ENCODE measurements at regions not wholly inside any gene's neighbourhood (a gene's known extent, or its start where the extent isn't known, plus 50 kb on each side); places are given as distances from the start of the nearest gene placed in this dataset.

GRCh38 chr13:30845297-30846214, 60.5 kb upstream of the MEDAG start:
- H3K27ac ChIP-seq (replicated peaks; ENCODE audit: low read length), result no peak overlapping the region

GRCh38 chr13:30846311-30846710, 59.8 kb upstream of the MEDAG start:
- Histone ChIP-seq H3K36me3 (replicated peaks in 1 of 2; ENCODE audit: control insufficient read depth in 2 of 2, insufficient read depth in 2 of 2, low read length in 2 of 2) (peaks cover 0 to 2% of the 10 kb centered on the region in 2 donors), H3K4me2 (ENCODE audit: insufficient read depth, low read length, poor library complexity, severe bottlenecking) (no peak overlapping the region), H4K8ac (ENCODE audit: low read depth, low read length) (no peak overlapping the region), H2AFZ (ENCODE audit: low read length) (no peak overlapping the region), H2BK120ac (ENCODE audit: low read depth, low read length) (no peak overlapping the region), H3K9me3 (replicated peaks in 1 of 2; ENCODE audit: control insufficient read depth in 2 of 2, insufficient read depth in 1 of 2, low read depth in 1 of 2, low read length in 2 of 2) (peaks cover 0 to 25% of the 10 kb centered on the region in 2 donors), H3K4me1 (ENCODE audit: control insufficient read depth in 2 of 2, insufficient read depth in 1 of 2, low read depth in 1 of 2, low read length in 2 of 2) (peaks cover 2 to 5% of the 10 kb centered on the region in 2 donors), H3K18ac (ENCODE audit: low read length) (no peak overlapping the region), H3K27me3 (ENCODE audit: control insufficient read depth in 3 of 3, insufficient read depth in 3 of 3, low read depth in 1 of 3, low read length in 3 of 3) (peaks cover 0 to 5% (median 2%) of the 10 kb centered on the region in 3 experiments), H3K23ac (ENCODE audit: low read depth, low read length, poor library complexity) (no peak overlapping the region), H3K4ac (ENCODE audit: low read length) (no peak overlapping the region), H3K14ac (ENCODE audit: low read length) (no peak overlapping the region), H3K9ac (ENCODE audit: low read depth, low read length, poor library complexity) (no peak overlapping the region), H2AK5ac (ENCODE audit: low read depth, low read length) (no peak overlapping the region), H3K4me3 (ENCODE audit: low read length in 2 of 2) (no peak overlapping the region), H3K27ac (replicated peaks; ENCODE audit: low read length) (no peak overlapping the region), H4K91ac (ENCODE audit: low read depth, low read length, poor library complexity) (no peak overlapping the region), H3K79me1 (ENCODE audit: low read depth, low read length) (peaks cover 13% of the 10 kb centered on the region), H2BK5ac (ENCODE audit: low read length) (no peak overlapping the region), H2BK15ac (ENCODE audit: low read length) (no peak overlapping the region), H2BK12ac (ENCODE audit: low read length) (no peak overlapping the region)
- no CpG with 5 or more reads among the region's 2 CpGs for WGBS, 2 donors (ENCODE audit: extremely low coverage in 2 of 2, insufficient read length in 2 of 2, insufficient replicate concordance in 1 of 2)
- no peak for DNase-seq (ENCODE audit: low spot score)

More at GRCh38 chr13:30845297-30846214, 60.5 kb upstream of the MEDAG start:
- H3K79me1 ChIP-seq (ENCODE audit: low read depth, low read length), result peaks cover 15% of the 10 kb centered on the region
- H4K8ac ChIP-seq (ENCODE audit: low read depth, low read length), result no peak overlapping the region
- no peak overlapping the region for H3K23ac ChIP-seq (ENCODE audit: low read depth, low read length, poor library complexity)
- no peak overlapping the region for H2BK12ac ChIP-seq (ENCODE audit: low read length)
- H2BK15ac ChIP-seq (ENCODE audit: low read length), result no peak overlapping the region
- H3K4me1 ChIP-seq (ENCODE audit: control insufficient read depth in 2 of 2, insufficient read depth in 1 of 2, low read depth in 1 of 2, low read length in 2 of 2), result peaks cover 2 to 5% of the 10 kb centered on the region in 2 donors
- no peak overlapping the region for H2BK5ac ChIP-seq (ENCODE audit: low read length)
- peaks cover 0 to 2% of the 10 kb centered on the region in 2 donors for H3K36me3 ChIP-seq (replicated peaks in 1 of 2; ENCODE audit: control insufficient read depth in 2 of 2, insufficient read depth in 2 of 2, low read length in 2 of 2)
- no peak overlapping the region for H3K4me2 ChIP-seq (ENCODE audit: insufficient read depth, low read length, poor library complexity, severe bottlenecking)
- no peak overlapping the region for H4K91ac ChIP-seq (ENCODE audit: low read depth, low read length, poor library complexity)
- no peak overlapping the region for H2AFZ ChIP-seq (ENCODE audit: low read length)
- no peak overlapping the region for H3K14ac ChIP-seq (ENCODE audit: low read length)
- H2AK5ac ChIP-seq (ENCODE audit: low read depth, low read length), result no peak overlapping the region
- peaks cover 0 to 5% (median 2%) of the 10 kb centered on the region in 3 experiments for H3K27me3 ChIP-seq (ENCODE audit: control insufficient read depth in 3 of 3, insufficient read depth in 3 of 3, low read depth in 1 of 3, low read length in 3 of 3)
- H3K4me3 ChIP-seq (ENCODE audit: low read length in 2 of 2), result no peak overlapping the region
- H2BK120ac ChIP-seq (ENCODE audit: low read depth, low read length), result no peak overlapping the region
- no CpG with 5 or more reads among the region's 11 CpGs for WGBS, 2 donors (ENCODE audit: extremely low coverage in 2 of 2, insufficient read length in 2 of 2, insufficient replicate concordance in 1 of 2)
- H3K9me3 ChIP-seq (replicated peaks in 1 of 2; ENCODE audit: control insufficient read depth in 2 of 2, insufficient read depth in 1 of 2, low read depth in 1 of 2, low read length in 2 of 2), result peaks cover 0 to 25% of the 10 kb centered on the region in 2 donors
- H3K4ac ChIP-seq (ENCODE audit: low read length), result no peak overlapping the region
- no peak for DNase-seq (ENCODE audit: low spot score)
- no peak overlapping the region for H3K18ac ChIP-seq (ENCODE audit: low read length)
- H3K9ac ChIP-seq (ENCODE audit: low read depth, low read length, poor library complexity), result peak overlapping the region; percentile 10

GRCh38 chr13:30846866-30847265, 59.2 kb upstream of the MEDAG start:
- Histone ChIP-seq H3K27me3 (ENCODE audit: control insufficient read depth in 3 of 3, insufficient read depth in 3 of 3, low read depth in 1 of 3, low read length in 3 of 3) (peaks cover 0 to 5% (median 2%) of the 10 kb centered on the region in 3 experiments), H3K27ac (replicated peaks; ENCODE audit: low read length) (no peak overlapping the region)
- no CpG with 5 or more reads among the region's 7 CpGs for WGBS, 2 donors (ENCODE audit: extremely low coverage in 2 of 2, insufficient read length in 2 of 2, insufficient replicate concordance in 1 of 2)

GRCh38 chr13:30847650-30848307, 58.3 kb upstream of the MEDAG start:
- peaks cover 11% of the 10 kb centered on the region for H3K79me1 ChIP-seq (ENCODE audit: low read depth, low read length)
- H2AFZ ChIP-seq (ENCODE audit: low read length), result peak overlapping the region; percentile 53
- no peak overlapping the region for H4K8ac ChIP-seq (ENCODE audit: low read depth, low read length)
- WGBS, 2 donors (ENCODE audit: extremely low coverage in 2 of 2, insufficient read length in 2 of 2, insufficient replicate concordance in 1 of 2), result no CpG with 5 or more reads among the region's 11 CpGs
- no peak overlapping the region for H3K14ac ChIP-seq (ENCODE audit: low read length)
- no peak overlapping the region for H2BK120ac ChIP-seq (ENCODE audit: low read depth, low read length)
- no peak overlapping the region for H4K91ac ChIP-seq (ENCODE audit: low read depth, low read length, poor library complexity)
- H3K9me3 ChIP-seq (replicated peaks in 1 of 2; ENCODE audit: control insufficient read depth in 2 of 2, insufficient read depth in 1 of 2, low read depth in 1 of 2, low read length in 2 of 2), result peaks cover 0 to 21% of the 10 kb centered on the region in 2 donors
- peaks cover 0 to 2% of the 10 kb centered on the region in 2 donors for H3K36me3 ChIP-seq (replicated peaks in 1 of 2; ENCODE audit: control insufficient read depth in 2 of 2, insufficient read depth in 2 of 2, low read length in 2 of 2)
- H3K4me2 ChIP-seq (ENCODE audit: insufficient read depth, low read length, poor library complexity, severe bottlenecking), result no peak overlapping the region
- H3K4me1 ChIP-seq (ENCODE audit: control insufficient read depth in 2 of 2, insufficient read depth in 1 of 2, low read depth in 1 of 2, low read length in 2 of 2), result peaks cover 2 to 5% of the 10 kb centered on the region in 2 donors
- peaks cover 0 to 5% (median 2%) of the 10 kb centered on the region in 3 experiments for H3K27me3 ChIP-seq (ENCODE audit: control insufficient read depth in 3 of 3, insufficient read depth in 3 of 3, low read depth in 1 of 3, low read length in 3 of 3)
- no peak overlapping the region for H3K4me3 ChIP-seq (ENCODE audit: low read length in 2 of 2)
- no peak overlapping the region for H2AK5ac ChIP-seq (ENCODE audit: low read depth, low read length)
- H2BK15ac ChIP-seq (ENCODE audit: low read length), result no peak overlapping the region
- no peak overlapping the region for H3K18ac ChIP-seq (ENCODE audit: low read length)
- no peak overlapping the region for H3K4ac ChIP-seq (ENCODE audit: low read length)
- no peak overlapping the region for H3K23ac ChIP-seq (ENCODE audit: low read depth, low read length, poor library complexity)
- H3K27ac ChIP-seq (replicated peaks; ENCODE audit: low read length), result no peak overlapping the region
- no peak overlapping the region for H3K9ac ChIP-seq (ENCODE audit: low read depth, low read length, poor library complexity)
- no peak for DNase-seq (ENCODE audit: low spot score)
- H2BK5ac ChIP-seq (ENCODE audit: low read length), result no peak overlapping the region
- no peak overlapping the region for H2BK12ac ChIP-seq (ENCODE audit: low read length)

More at GRCh38 chr13:30846866-30847265, 59.2 kb upstream of the MEDAG start:
- H4K91ac ChIP-seq (ENCODE audit: low read depth, low read length, poor library complexity), result no peak overlapping the region
- H3K14ac ChIP-seq (ENCODE audit: low read length), result no peak overlapping the region
- H2BK120ac ChIP-seq (ENCODE audit: low read depth, low read length), result no peak overlapping the region
- H2BK12ac ChIP-seq (ENCODE audit: low read length), result no peak overlapping the region
- H3K9ac ChIP-seq (ENCODE audit: low read depth, low read length, poor library complexity), result no peak overlapping the region
- peaks cover 2 to 5% of the 10 kb centered on the region in 2 donors for H3K4me1 ChIP-seq (ENCODE audit: control insufficient read depth in 2 of 2, insufficient read depth in 1 of 2, low read depth in 1 of 2, low read length in 2 of 2)
- peaks cover 0 to 24% of the 10 kb centered on the region in 2 donors for H3K9me3 ChIP-seq (replicated peaks in 1 of 2; ENCODE audit: control insufficient read depth in 2 of 2, insufficient read depth in 1 of 2, low read depth in 1 of 2, low read length in 2 of 2)
- H3K36me3 ChIP-seq (replicated peaks in 1 of 2; ENCODE audit: control insufficient read depth in 2 of 2, insufficient read depth in 2 of 2, low read length in 2 of 2), result peaks cover 0 to 2% of the 10 kb centered on the region in 2 donors
- no peak for DNase-seq (ENCODE audit: low spot score)
- no peak overlapping the region for H2AK5ac ChIP-seq (ENCODE audit: low read depth, low read length)
- peak overlapping the region; percentile 46 for H3K18ac ChIP-seq (ENCODE audit: low read length)
- no peak overlapping the region for H3K23ac ChIP-seq (ENCODE audit: low read depth, low read length, poor library complexity)
- H3K79me1 ChIP-seq (ENCODE audit: low read depth, low read length), result peaks cover 12% of the 10 kb centered on the region
- no peak overlapping the region for H3K4me3 ChIP-seq (ENCODE audit: low read length in 2 of 2)
- H2AFZ ChIP-seq (ENCODE audit: low read length), result no peak overlapping the region
- peak overlapping the region; percentile 9 for H3K4ac ChIP-seq (ENCODE audit: low read length)
- H2BK5ac ChIP-seq (ENCODE audit: low read length), result no peak overlapping the region
- H4K8ac ChIP-seq (ENCODE audit: low read depth, low read length), result no peak overlapping the region
- no peak overlapping the region for H2BK15ac ChIP-seq (ENCODE audit: low read length)
- no peak overlapping the region for H3K4me2 ChIP-seq (ENCODE audit: insufficient read depth, low read length, poor library complexity, severe bottlenecking)
